GM10248 (cell line): ENCODE measurements at regions not wholly inside any gene's neighbourhood (a gene's known extent, or its start where the extent isn't known, plus 50 kb on each side); places are given as distances from the start of the nearest gene placed in this dataset.

Source experiments
- CTCF ChIA-PET: fragments of 300-600 bp; sonication (Branson Sonifier 250); formaldehyde crosslinking; extraction: SDS; loops from one replicate; lab custom pipeline; 2021; ENCODE audit warnings: antibody characterized with exemption; lab: Yijun Ruan, JAX
- POLR2A ChIA-PET: fragments of 350-650 bp; sonication (Branson Sonifier 250); formaldehyde crosslinking; extraction: SDS; loops from one replicate; lab custom pipeline; 2020; ENCODE audit warnings: antibody characterized with exemption; lab: Yijun Ruan, JAX
- DNase-seq: peaks from one replicate; pipeline ENCODE4 v3.0.0; 2012; ENCODE audit errors: extremely low spot score
- CTCF ChIP-seq: IDR thresholded peaks from 2 replicates; pipeline ENCODE4 v1.5.1; 2012; ENCODE audit warnings: mild to moderate bottlenecking, low read depth; ENCODE audit errors: extremely low read depth, missing control alignments, control extremely low read depth

DNA sequence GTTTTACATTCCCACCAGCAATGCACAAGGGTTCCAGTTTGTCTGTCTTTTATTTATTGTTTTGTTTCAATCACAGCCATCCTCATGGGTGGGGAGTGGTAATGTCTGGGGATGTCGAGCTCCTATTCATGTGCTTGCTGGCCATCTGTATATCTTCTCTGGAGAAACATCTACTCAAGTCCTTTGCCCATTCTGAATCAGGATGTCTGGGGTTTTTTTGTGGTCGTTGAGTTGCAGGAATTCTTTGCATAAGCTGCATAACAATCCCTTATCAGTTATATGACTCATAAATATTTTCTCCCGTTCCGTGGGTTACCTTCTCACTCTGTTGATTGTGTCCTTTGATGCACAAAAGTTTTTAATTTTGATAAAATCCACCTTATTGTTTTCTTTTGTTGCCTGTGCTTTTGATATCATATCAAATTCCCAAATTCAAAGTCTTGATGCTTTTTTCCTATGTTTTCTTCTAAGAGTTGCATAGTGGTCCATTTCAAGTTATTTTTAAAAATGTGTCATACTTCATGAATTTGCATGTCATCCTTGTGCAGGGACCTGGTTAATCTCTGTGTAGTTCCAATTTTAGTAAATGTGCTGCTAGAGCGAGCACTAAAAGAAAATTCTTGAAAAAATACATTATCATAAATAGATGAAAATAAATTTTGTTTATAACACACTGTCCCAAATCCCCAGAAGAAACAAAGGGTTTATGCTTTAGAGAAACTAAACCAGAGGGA lies 54.9 kb upstream of the PDE10A start:
- ChIA-PET POLR2A (no interaction called here), CTCF (no interaction called here)
- no peak for TF ChIP-seq CTCF
- no peak for DNase-seq

- DNase-seq, result no peak
- ChIA-PET POLR2A (no interaction called here), CTCF (no interaction called here)
- TF ChIP-seq CTCF, result no peak
These were observed 53.8 kb upstream of the PDE10A start for GRCh38 chr6:165716886-165717285.

- no peak for TF ChIP-seq CTCF
- ChIA-PET CTCF (no interaction called here), POLR2A (no interaction called here)
- no peak for DNase-seq
These were observed 52.4 kb upstream of the PDE10A start for GRCh38 chr6:165715428-165715827.

DNA sequence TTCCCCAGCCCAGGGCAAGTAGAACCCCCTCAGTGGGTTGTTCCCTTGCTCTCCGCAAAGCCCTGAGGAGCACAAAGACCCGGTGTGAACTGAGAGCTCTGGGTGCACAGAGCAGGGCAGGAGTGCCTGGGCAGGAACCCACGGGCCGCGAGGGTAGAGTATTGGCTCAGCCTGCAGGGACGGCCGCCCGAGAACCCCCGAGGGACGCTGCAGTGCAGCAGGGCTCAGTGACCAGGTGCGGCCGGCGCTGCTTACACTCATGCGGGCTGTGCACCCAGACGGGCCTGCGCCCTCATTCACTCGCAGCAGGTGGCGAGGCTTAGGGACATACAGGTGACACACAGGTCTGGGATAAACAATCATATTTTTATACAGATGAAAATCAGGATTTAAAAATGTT lies 51.9 kb upstream of the PDE10A start:
- ChIA-PET POLR2A (no interaction called here), CTCF (no interaction called here)
- TF ChIP-seq CTCF, result no peak
- DNase-seq, result no peak

DNA sequence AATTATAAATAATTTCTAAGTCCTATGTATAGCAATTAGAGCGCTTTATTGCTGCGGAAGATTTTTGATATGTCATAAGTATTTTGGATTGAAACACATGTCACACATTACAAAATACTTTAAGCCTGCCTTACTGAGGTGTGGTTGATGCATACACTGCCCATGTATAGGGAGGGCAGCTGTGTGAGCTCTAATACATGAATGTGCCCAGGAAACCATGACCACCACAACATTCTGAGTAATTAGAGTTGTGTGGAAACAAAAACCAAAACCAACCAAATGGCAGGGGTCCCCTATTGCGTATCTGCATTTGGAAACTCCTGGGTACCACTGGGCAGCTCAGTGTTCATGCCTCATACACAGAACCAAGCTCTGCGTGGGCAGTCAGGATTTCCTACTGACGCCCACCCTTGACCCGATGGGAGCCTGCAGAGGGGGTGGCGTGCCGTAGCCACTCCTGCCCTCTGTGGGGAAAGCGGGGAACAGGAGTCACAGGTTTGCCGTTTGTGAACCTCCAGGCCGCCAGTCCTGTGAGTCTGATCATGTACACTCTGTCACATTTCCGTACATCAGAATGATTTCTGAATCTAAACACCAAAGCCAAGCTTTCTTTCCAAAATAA lies 50.9 kb upstream of the PDE10A start:
- no peak for DNase-seq
- no peak for TF ChIP-seq CTCF
- CTCF ChIA-PET, result no interaction called here

More for the DNA sequence above, 50.9 kb upstream of the PDE10A start:
- POLR2A ChIA-PET, result no interaction called here
